ENCODE measurements at regions not wholly inside any gene's neighbourhood (a gene's known extent, or its start where the extent isn't known, plus 50 kb on each side); places are given as distances from the start of the nearest gene placed in this dataset.

GRCh38 chr20:43857932-43858331 is 56.7 kb upstream of the TOX2 start (continued):
- TF ChIP-seq ZNF462 (CRISPR knock-in tag; IDR thresholded peaks at IDR 0.05) (no peak), ZNF331 (CRISPR knock-in tag; IDR thresholded peaks at IDR 0.05; ENCODE audit: low read depth) (no peak)

- H3K27me3 ChIP-seq (ENCODE audit: insufficient read depth): no peaks in the 10 kb centered on the region
- no peaks in the 10 kb centered on the region for H3K9me3 Mint-ChIP-seq
- no peak overlapping the region for H3K27ac Mint-ChIP-seq
- H3K9me2 ChIP-seq (ENCODE audit: insufficient read depth): no peaks in the 10 kb centered on the region
- no peaks in the 10 kb centered on the region for H3K36me3 Mint-ChIP-seq (ENCODE audit: low read depth)
- H4K20me1 ChIP-seq (replicated peaks; ENCODE audit: insufficient read depth): no peaks in the 10 kb centered on the region
- no peaks in the 10 kb centered on the region for H3K79me2 ChIP-seq (replicated peaks; ENCODE audit: insufficient read depth)
- no peak overlapping the region for H3K4me3 Mint-ChIP-seq
- peaks cover 4% of the 10 kb centered on the region for H3K27me3 Mint-ChIP-seq (ENCODE audit: insufficient read depth, low read depth, poor library complexity)
- no peaks in the 10 kb centered on the region for H3K4me1 Mint-ChIP-seq
- H3K4me3 ChIP-seq: no peak overlapping the region
- H2AFZ ChIP-seq: peak overlapping the region; percentile 32; the same call in 1 of the 2 replicates
- no peaks in the 10 kb centered on the region for H3K4me1 ChIP-seq (ENCODE audit: insufficient read depth)
- H3K36me3 ChIP-seq (ENCODE audit: insufficient read depth): no peaks in the 10 kb centered on the region
- DNase-seq (ENCODE audit: low spot score) (no peak), ATAC-seq (no peak)
- no peak overlapping the region for H3K27ac ChIP-seq (ENCODE audit: low read depth)
- H3K4me2 ChIP-seq: no peak overlapping the region
- H3F3A ChIP-seq (replicated peaks; ENCODE audit: low read depth): no peaks in the 10 kb centered on the region
- TF ChIP-seq POLR2AphosphoS5 (IDR thresholded peaks at IDR 0.05; ENCODE audit: low read depth) (no peak), EZH2phosphoT487 (IDR thresholded peaks at IDR 0.05; ENCODE audit: unreplicated experiment) (no peak), ZNF331 (CRISPR knock-in tag; IDR thresholded peaks at IDR 0.05; ENCODE audit: low read depth) (no peak), ETS1 (IDR thresholded peaks at IDR 0.05) (no peak), STAT1 (IDR thresholded peaks at IDR 0.05; ENCODE audit: unreplicated experiment) (no peak), NANOG (IDR thresholded peaks at IDR 0.05; ENCODE audit: borderline replicate concordance) (no peak), EZH2 (IDR thresholded peaks at IDR 0.05; ENCODE audit: low read depth, unreplicated experiment) (no peak), JUNB (IDR thresholded peaks at IDR 0.05; ENCODE audit: unreplicated experiment) (no peak), CREB1 (CRISPR knock-in tag; IDR thresholded peaks at IDR 0.05; ENCODE audit: low read depth) (no peak)
- TF ChIP-seq, protein P1, sequence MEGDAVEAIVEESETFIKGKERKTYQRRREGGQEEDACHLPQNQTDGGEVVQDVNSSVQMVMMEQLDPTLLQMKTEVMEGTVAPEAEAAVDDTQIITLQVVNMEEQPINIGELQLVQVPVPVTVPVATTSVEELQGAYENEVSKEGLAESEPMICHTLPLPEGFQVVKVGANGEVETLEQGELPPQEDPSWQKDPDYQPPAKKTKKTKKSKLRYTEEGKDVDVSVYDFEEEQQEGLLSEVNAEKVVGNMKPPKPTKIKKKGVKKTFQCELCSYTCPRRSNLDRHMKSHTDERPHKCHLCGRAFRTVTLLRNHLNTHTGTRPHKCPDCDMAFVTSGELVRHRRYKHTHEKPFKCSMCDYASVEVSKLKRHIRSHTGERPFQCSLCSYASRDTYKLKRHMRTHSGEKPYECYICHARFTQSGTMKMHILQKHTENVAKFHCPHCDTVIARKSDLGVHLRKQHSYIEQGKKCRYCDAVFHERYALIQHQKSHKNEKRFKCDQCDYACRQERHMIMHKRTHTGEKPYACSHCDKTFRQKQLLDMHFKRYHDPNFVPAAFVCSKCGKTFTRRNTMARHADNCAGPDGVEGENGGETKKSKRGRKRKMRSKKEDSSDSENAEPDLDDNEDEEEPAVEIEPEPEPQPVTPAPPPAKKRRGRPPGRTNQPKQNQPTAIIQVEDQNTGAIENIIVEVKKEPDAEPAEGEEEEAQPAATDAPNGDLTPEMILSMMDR (conservative IDR thresholded peaks at IDR 0.05; ENCODE audit: low read depth in 2 of 2): no peak
Observed at GRCh38 chr20:43857127-43857526, 57.5 kb upstream of the TOX2 start.
